ENCODE measurements at regions not wholly inside any gene's neighbourhood (a gene's known extent, or its start where the extent isn't known, plus 50 kb on each side); places are given as distances from the start of the nearest gene placed in this dataset.

DNA sequence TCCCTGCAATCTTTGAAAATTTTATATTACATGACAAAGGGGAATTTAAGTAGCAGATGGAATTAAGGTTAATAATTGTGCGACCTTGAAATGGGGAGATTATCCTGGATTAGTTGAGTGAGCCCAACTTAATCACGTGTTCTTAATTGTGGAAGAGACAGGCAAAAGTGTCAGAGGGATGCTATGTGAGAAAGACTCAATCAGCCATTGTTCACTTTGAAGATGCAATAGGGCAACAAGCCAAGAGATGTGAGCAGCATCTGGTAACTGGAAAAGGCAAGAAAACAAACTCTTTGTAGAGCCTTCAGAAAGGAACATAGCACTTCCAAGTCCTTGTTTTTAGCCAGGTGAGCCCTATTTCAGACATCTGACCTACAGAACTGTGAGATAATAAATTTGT is 247.7 kb downstream of the SLITRK1 start:
- TF ChIP-seq POLR2A (IDR thresholded peaks at IDR 0.05; ENCODE audit: low read depth, low read length) (no peak), CTCF (IDR thresholded peaks at IDR 0.05; ENCODE audit: extremely low read depth in 1 of 2, insufficient read depth in 1 of 2, low read depth in 1 of 2, low read length in 2 of 2) (no peak), EZH2 (IDR thresholded peaks at IDR 0.05; ENCODE audit: borderline replicate concordance, low read depth, low read length, severe bottlenecking) (no peak), POLR2AphosphoS5 (IDR thresholded peaks at IDR 0.05; ENCODE audit: insufficient read depth, low read depth, low read length) (no peak), MYC (IDR thresholded peaks at IDR 0.05; ENCODE audit: low read depth, low read length) (no peak), JUN (IDR thresholded peaks at IDR 0.05; ENCODE audit: borderline replicate concordance, insufficient read depth, insufficient read length, low read depth) (no peak)

Measured in endothelial cell of umbilical vein (primary cell).